Renal cortex interstitium (tissue), 11 donors: ENCODE measurements at regions not wholly inside any gene's neighbourhood (a gene's known extent, or its start where the extent isn't known, plus 50 kb on each side); places are given as distances from the start of the nearest gene placed in this dataset.
A peak's percentile ranks its signal among the peaks of the same experiment; 100 is the strongest.

Source experiments
- DNase-seq, 11 donors: peaks; one replicate each; pipeline ENCODE4 v3.0.0-alpha.2; 2013; ENCODE audit warnings: low read depth in 9 of 11, low spot score in 4 of 11; ENCODE audit errors: extremely low read depth in 1 of 11

- DNase-seq = no peak
Observed at GRCh38 chr16:55380485-55380884, 56.5 kb downstream of the IRX6 start.

- no peak for DNase-seq
Observed at GRCh38 chr16:55384288-55385247, 60.6 kb downstream of the IRX6 start.

- DNase-seq = no peak
Observed at GRCh38 chr16:55385359-55385758, 61.4 kb downstream of the IRX6 start.

- no peak for DNase-seq
Observed at GRCh38 chr16:55386534-55387296, 62.7 kb downstream of the IRX6 start.

GRCh38 chr16:55388131-55388862 lies 64.3 kb downstream of the IRX6 start:
- no peak for DNase-seq

GRCh38 chr16:55389426-55390073 lies 65.5 kb downstream of the IRX6 start:
- no peak for DNase-seq

GRCh38 chr16:55390630-55391237 lies 66.7 kb downstream of the IRX6 start:
- no peak for DNase-seq

GRCh38 chr16:55391760-55392375 lies 67.9 kb downstream of the IRX6 start:
- no peak for DNase-seq

- DNase-seq = no peak
Observed at GRCh38 chr16:55392701-55393100, 68.7 kb downstream of the IRX6 start.

GRCh38 chr16:55393991-55394390 lies 70.0 kb downstream of the IRX6 start:
- DNase-seq = no peak

- DNase-seq = no peak
Observed at GRCh38 chr16:55398762-55399161, 74.8 kb downstream of the IRX6 start.

GRCh38 chr16:55399911-55400310 lies 75.9 kb downstream of the IRX6 start:
- no peak for DNase-seq

- no peak for DNase-seq
Observed at GRCh38 chr16:55401046-55401445, 77.0 kb downstream of the IRX6 start.

- no peak for DNase-seq
Observed at GRCh38 chr16:55403464-55403863, 75.5 kb upstream of the MMP2 start.

GRCh38 chr16:55406651-55407050 lies 72.3 kb upstream of the MMP2 start:
- DNase-seq = no peak

- peak in 7 of 11 donors; percentile 13 to 43 (median 28) for DNase-seq
Observed at GRCh38 chr16:55408661-55409060, 70.3 kb upstream of the MMP2 start.

- no peak for DNase-seq
Observed at GRCh38 chr16:55411231-55411630, 67.8 kb upstream of the MMP2 start.

GRCh38 chr16:55418586-55418985 lies 60.4 kb upstream of the MMP2 start:
- DNase-seq = peak in 5 of 11 donors; percentile 6 to 27 (median 21)
